Osteoblast (primary cell): ENCODE measurements at regions not wholly inside any gene's neighbourhood (a gene's known extent, or its start where the extent isn't known, plus 50 kb on each side); places are given as distances from the start of the nearest gene placed in this dataset.

ENCODE experiments used
- DNase-seq: peaks from one replicate; pipeline ENCODE4 v3.0.0; 2011; ENCODE audit warnings: low spot score, mixed read lengths; ENCODE audit not compliant: insufficient read length; ENCODE audit errors: missing footprints
- H2AFZ ChIP-seq: 2 replicates; pipeline ENCODE4 v1.6.0; 2011; ENCODE audit warnings: mild to moderate bottlenecking, low read length
- H3K27ac ChIP-seq: 2 replicates; pipeline ENCODE4 v1.5.1; 2011; ENCODE audit warnings: mild to moderate bottlenecking, low read depth, low read length, moderate library complexity
- H3K27me3 ChIP-seq: 2 replicates; pipeline ENCODE4 v1.6.0; 2012; ENCODE audit warnings: mild to moderate bottlenecking, control low read depth, inconsistent platforms, low read length, moderate library complexity; ENCODE audit not compliant: insufficient read depth
- H3K36me3 ChIP-seq: 2 replicates; pipeline ENCODE4 v1.5.1; 2011; ENCODE audit warnings: mild to moderate bottlenecking, low read length, control low read depth, moderate library complexity; ENCODE audit not compliant: insufficient read depth
- H3K4me1 ChIP-seq: 2 replicates; pipeline ENCODE4 v1.5.1; 2011; ENCODE audit warnings: mild to moderate bottlenecking, low read length, control low read depth, moderate library complexity; ENCODE audit not compliant: insufficient read depth
- H3K4me2 ChIP-seq: 2 replicates; pipeline ENCODE4 v1.6.0; 2011; ENCODE audit warnings: mild to moderate bottlenecking, low read length; ENCODE audit not compliant: insufficient read depth
- H3K4me3 ChIP-seq: fragments of 200-600 bp; sonication (generic); 3 replicates; pipeline ENCODE4 v1.5.1; 2012; ENCODE audit warnings: mild to moderate bottlenecking, low read length, inconsistent platforms; ENCODE audit not compliant: insufficient read depth
- H3K79me2 ChIP-seq: 2 replicates; pipeline ENCODE4 v1.6.0; 2012; ENCODE audit warnings: mild to moderate bottlenecking, low read length, control low read depth, inconsistent platforms; ENCODE audit not compliant: insufficient read depth
- H3K9me3 ChIP-seq: 2 replicates; pipeline ENCODE4 v1.5.1; 2011; ENCODE audit warnings: low read depth, low read length, control low read depth
- H4K20me1 ChIP-seq: 2 replicates; pipeline ENCODE4 v1.6.0; 2012; ENCODE audit warnings: mild to moderate bottlenecking, low read length, control low read depth; ENCODE audit not compliant: insufficient read depth
- TF ChIP-seq, protein P1 (sequence below): IDR thresholded peaks from 2 replicates; pipeline ENCODE4 v1.5.1; 2011; ENCODE audit warnings: mild to moderate bottlenecking, low read depth, low read length, moderate library complexity; ENCODE audit errors: extremely low read depth

DNA sequence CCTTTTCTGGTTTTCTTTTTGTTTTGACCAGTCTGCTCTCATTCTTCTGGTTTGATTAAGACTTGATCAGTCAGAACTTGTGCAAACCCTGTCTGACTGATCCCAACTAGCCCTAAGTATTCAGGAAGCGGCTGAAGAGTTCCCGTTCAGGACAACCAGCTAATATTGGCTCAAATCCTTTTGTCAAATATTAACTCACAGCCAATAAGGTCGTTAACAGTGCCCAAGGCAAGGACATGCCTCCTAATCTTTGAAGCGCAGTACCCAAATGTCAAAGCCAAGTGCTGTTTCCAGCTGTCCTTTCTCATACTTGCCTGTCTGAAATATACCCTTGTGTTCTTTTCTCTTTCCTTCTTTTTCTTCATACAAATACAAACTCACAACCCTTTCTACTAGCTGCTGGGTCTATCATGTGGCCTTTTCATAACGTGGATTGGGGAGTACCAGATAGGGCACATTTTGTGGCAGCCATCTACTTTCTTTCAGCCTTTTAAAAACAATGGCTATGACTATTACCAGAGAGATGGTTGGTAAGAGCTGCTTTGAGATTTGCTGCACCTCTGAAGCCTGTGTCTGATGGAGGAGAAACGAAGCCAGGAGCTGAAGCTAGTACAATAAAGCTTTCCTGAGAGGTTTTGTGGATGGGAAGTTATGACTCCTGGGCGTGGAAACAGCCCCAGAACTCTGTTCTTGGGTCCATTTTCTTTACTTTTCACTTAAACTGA is 266.4 kb upstream of the ZNF608 start:
- Histone ChIP-seq H3K4me2 (no peak overlapping the region), H3K4me1 (no peaks in the 10 kb centered on the region), H3K4me3 (no peak overlapping the region), H3K36me3 (no peaks in the 10 kb centered on the region), H4K20me1 (no peaks in the 10 kb centered on the region), H3K27me3 (no peaks in the 10 kb centered on the region), H3K27ac (no peak overlapping the region), H3K79me2 (no peaks in the 10 kb centered on the region), H2AFZ (no peak overlapping the region), H3K9me3 (no peaks in the 10 kb centered on the region)
- DNase-seq = no peak
- TF ChIP-seq, protein P1, sequence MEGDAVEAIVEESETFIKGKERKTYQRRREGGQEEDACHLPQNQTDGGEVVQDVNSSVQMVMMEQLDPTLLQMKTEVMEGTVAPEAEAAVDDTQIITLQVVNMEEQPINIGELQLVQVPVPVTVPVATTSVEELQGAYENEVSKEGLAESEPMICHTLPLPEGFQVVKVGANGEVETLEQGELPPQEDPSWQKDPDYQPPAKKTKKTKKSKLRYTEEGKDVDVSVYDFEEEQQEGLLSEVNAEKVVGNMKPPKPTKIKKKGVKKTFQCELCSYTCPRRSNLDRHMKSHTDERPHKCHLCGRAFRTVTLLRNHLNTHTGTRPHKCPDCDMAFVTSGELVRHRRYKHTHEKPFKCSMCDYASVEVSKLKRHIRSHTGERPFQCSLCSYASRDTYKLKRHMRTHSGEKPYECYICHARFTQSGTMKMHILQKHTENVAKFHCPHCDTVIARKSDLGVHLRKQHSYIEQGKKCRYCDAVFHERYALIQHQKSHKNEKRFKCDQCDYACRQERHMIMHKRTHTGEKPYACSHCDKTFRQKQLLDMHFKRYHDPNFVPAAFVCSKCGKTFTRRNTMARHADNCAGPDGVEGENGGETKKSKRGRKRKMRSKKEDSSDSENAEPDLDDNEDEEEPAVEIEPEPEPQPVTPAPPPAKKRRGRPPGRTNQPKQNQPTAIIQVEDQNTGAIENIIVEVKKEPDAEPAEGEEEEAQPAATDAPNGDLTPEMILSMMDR = no peak

DNA sequence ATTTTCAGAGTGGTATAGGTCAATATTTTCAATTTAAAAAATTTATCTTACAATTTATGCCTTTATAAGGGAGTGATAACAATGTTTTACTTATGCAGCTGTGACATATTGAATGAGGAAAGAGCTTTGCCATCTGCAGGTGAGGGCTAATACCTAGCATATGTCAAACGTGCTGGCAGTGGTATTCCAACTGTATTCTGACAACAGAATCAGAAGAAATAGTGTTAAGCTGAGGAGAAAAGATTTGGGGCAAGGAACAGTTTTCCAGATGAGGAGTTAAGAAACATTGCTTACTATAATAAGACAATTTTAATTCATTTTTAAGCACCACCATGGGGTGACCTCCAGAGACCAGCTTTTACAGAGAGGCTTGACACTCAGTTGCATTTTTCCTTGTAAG is 267.8 kb upstream of the ZNF608 start:
- H3K27me3 ChIP-seq = no peaks in the 10 kb centered on the region
- H3K9me3 ChIP-seq = no peaks in the 10 kb centered on the region
- TF ChIP-seq, protein P1 = no peak
- no peak overlapping the region for H3K4me3 ChIP-seq
- H3K27ac ChIP-seq = no peak overlapping the region
- no peak for DNase-seq
- no peak overlapping the region for H2AFZ ChIP-seq
- no peaks in the 10 kb centered on the region for H3K4me1 ChIP-seq
- H3K79me2 ChIP-seq = no peaks in the 10 kb centered on the region
- H3K36me3 ChIP-seq = no peaks in the 10 kb centered on the region
- H3K4me2 ChIP-seq = no peak overlapping the region
- no peaks in the 10 kb centered on the region for H4K20me1 ChIP-seq

DNA sequence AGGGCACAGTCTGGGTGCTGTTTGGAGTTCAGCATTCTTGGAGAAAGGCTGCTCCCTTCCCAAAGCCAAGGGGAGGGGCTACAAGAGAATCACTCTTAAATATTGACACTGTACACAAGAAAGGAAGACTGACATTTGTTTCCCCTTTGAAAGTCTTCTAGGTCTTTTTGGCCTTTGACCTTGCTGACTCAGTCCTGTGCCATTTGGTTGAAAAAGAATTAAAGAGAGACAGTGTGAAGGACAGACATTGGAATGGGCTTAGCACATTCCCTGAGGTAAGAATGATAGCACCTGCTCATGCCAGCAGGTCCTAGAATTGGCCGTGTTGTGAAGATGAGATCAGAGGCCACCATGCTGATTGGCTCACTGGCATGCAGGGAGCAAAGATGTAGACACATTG is 271.4 kb upstream of the ZNF608 start:
- DNase-seq = no peak
- Histone ChIP-seq H2AFZ (no peak overlapping the region), H4K20me1 (no peaks in the 10 kb centered on the region), H3K79me2 (no peaks in the 10 kb centered on the region), H3K27me3 (no peaks in the 10 kb centered on the region), H3K9me3 (no peaks in the 10 kb centered on the region), H3K36me3 (no peaks in the 10 kb centered on the region), H3K4me1 (no peaks in the 10 kb centered on the region), H3K4me2 (no peak overlapping the region), H3K27ac (no peak overlapping the region), H3K4me3 (no peak overlapping the region)
- TF ChIP-seq, protein P1 = no peak

DNA sequence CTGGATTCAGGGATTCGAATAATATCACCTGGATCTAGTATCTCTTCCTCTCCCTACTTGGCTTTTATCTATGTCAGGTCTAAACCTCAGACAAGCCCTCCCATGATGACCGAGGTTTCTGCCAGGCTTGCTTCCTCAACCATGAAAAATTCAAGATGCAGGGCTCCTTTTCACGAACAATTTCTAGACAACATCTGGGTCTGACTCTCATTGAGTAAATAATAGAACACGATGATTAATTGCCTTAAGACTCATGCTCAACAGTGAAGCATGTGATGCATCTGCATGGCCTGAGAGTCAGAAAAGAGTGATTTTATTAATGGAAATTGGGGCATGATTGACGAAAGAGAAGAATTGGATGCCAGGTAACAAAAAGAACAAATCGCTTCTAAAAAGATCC is 277.2 kb upstream of the ZNF608 start:
- H3K9me3 ChIP-seq = no peaks in the 10 kb centered on the region
- H3K27ac ChIP-seq = no peak overlapping the region
- no peak for DNase-seq
- H3K4me3 ChIP-seq = no peak overlapping the region
- no peaks in the 10 kb centered on the region for H3K4me1 ChIP-seq
- TF ChIP-seq, protein P1 = no peak
- no peaks in the 10 kb centered on the region for H3K27me3 ChIP-seq
- no peak overlapping the region for H2AFZ ChIP-seq
- H3K4me2 ChIP-seq = no peak overlapping the region
- no peaks in the 10 kb centered on the region for H3K79me2 ChIP-seq
- H4K20me1 ChIP-seq = no peaks in the 10 kb centered on the region
- no peaks in the 10 kb centered on the region for H3K36me3 ChIP-seq
